SK-N-SH (cell line): ENCODE measurements at regions not wholly inside any gene's neighbourhood (a gene's known extent, or its start where the extent isn't known, plus 50 kb on each side); places are given as distances from the start of the nearest gene placed in this dataset.

Experiments
- CTCF ChIA-PET: fragments of 300-600, 350-600 bp; formaldehyde crosslinking; extraction: SDS; loops from one replicate; lab custom pipeline; 2021; lab: Yijun Ruan, JAX
- POLR2A ChIA-PET: fragments of 350-600 bp; sonication (Branson Sonifier 250); formaldehyde crosslinking; extraction: SDS; loops from one replicate; lab custom pipeline; 2020; ENCODE audit warnings: antibody characterized with exemption, inconsistent platforms; lab: Yijun Ruan, JAX
- DNase-seq: peaks from one replicate; pipeline ENCODE4 v3.0.0; 2012
- H2AFZ ChIP-seq: fragments of 200-600 bp; sonication (generic); 2 replicates; pipeline ENCODE4 v1.8.1; 2016; ENCODE audit warnings: antibody characterized with exemption, mild to moderate bottlenecking, low read depth
- H3F3A ChIP-seq: fragments of 200-600 bp; sonication (generic); replicated peaks from 2 replicates; pipeline ENCODE3; 2016; ENCODE audit warnings: antibody characterized with exemption, mild to moderate bottlenecking; ENCODE audit not compliant: insufficient read depth
- H3K27ac ChIP-seq, 2 experiments: fragments of 200-500 bp in 1 of 2; fragments of 200-600 bp in 1 of 2; sonication (Bioruptor generic) in 1 of 2; sonication (generic), shearing (Covaris generic) in 1 of 2; 2 replicates each; pipeline versions ENCODE4 v1.5.1 to v1.6.1; 2014 to 2016; ENCODE audit warnings: low read depth in 2 of 2, inconsistent platforms in 1 of 2, low read length in 1 of 2, mild to moderate bottlenecking in 1 of 2, mixed read lengths in 1 of 2
- H3K27me3 ChIP-seq: fragments of 200-600 bp; sonication (generic), shearing (Covaris generic); 2 replicates; pipeline ENCODE4 v1.6.1; 2016; ENCODE audit warnings: mixed run types; ENCODE audit not compliant: insufficient read depth
- H3K36me3 ChIP-seq, 2 experiments: fragments of 200-500 bp in 1 of 2; fragments of 200-600 bp in 1 of 2; sonication (Bioruptor generic) in 1 of 2; sonication (generic) in 1 of 2; replicated peaks in 1 of 2; 2 replicates each; pipeline versions ENCODE3 to v1.5.1; 2014 to 2016; ENCODE audit warnings: low read length in 1 of 2, mild to moderate bottlenecking in 1 of 2; ENCODE audit not compliant: insufficient read depth in 2 of 2, control insufficient read depth in 1 of 2
- H3K4me1 ChIP-seq, 2 experiments: fragments of 200-500 bp in 1 of 2; fragments of 200-600 bp in 1 of 2; sonication (Bioruptor generic) in 1 of 2; sonication (generic), shearing (Covaris generic) in 1 of 2; 2 replicates each; pipeline versions ENCODE4 v1.5.1 to v1.6.1; 2014 to 2016; ENCODE audit warnings: low read depth in 1 of 2, low read length in 1 of 2, mixed run types in 1 of 2; ENCODE audit not compliant: insufficient read depth in 2 of 2, control insufficient read depth in 1 of 2
- H3K4me2 ChIP-seq: fragments of 200-600 bp; sonication (generic), shearing (Covaris generic); 2 replicates; pipeline ENCODE4 v1.6.1; 2017; ENCODE audit warnings: mixed run types
- H3K4me3 ChIP-seq, 2 experiments: fragments of 200-500 bp in 1 of 2; fragments of 200-600 bp in 1 of 2; sonication (Bioruptor generic) in 1 of 2; sonication (generic), shearing (Covaris generic) in 1 of 2; 2 replicates each; pipeline versions ENCODE4 v1.5.1 to v1.8.1; 2014 to 2016; ENCODE audit warnings: low read depth in 2 of 2, inconsistent platforms in 1 of 2, low read length in 1 of 2, mild to moderate bottlenecking in 1 of 2, mixed read lengths in 1 of 2, moderate library complexity in 1 of 2
- H3K79me2 ChIP-seq: fragments of 200-600 bp; sonication (generic); 2 replicates; pipeline ENCODE4 v1.8.1; 2017; ENCODE audit warnings: mild to moderate bottlenecking; ENCODE audit not compliant: insufficient read depth
- H3K9ac ChIP-seq: fragments of 200-600 bp; sonication (generic); 2 replicates; pipeline ENCODE4 v1.6.1; 2017; ENCODE audit warnings: mixed run types
- H3K9me2 ChIP-seq: fragments of 200-600 bp; sonication (generic); 2 replicates; pipeline ENCODE4 v1.6.1; 2017; ENCODE audit warnings: mixed run types
- H3K9me3 ChIP-seq: fragments of 200-600 bp; sonication (generic); 2 replicates; pipeline ENCODE4 v1.6.1; 2017; ENCODE audit warnings: mixed run types, mild to moderate bottlenecking, moderate library complexity
- H4K20me1 ChIP-seq: fragments of 200-600 bp; sonication (generic); 2 replicates; pipeline ENCODE4 v1.6.1; 2017; ENCODE audit warnings: mild to moderate bottlenecking, mixed run types; ENCODE audit not compliant: insufficient read depth
- CTCF ChIP-seq: fragments of 200-600 bp; sonication (generic); IDR thresholded peaks from 2 replicates; pipeline ENCODE4 v1.6.1; 2017; ENCODE audit warnings: antibody characterized with exemption, mild to moderate bottlenecking, moderate library complexity
- EP300 ChIP-seq, 2 experiments: IDR thresholded peaks; 2 replicates each; pipeline versions ENCODE4 v1.4.0 to v1.6.1; 2012; ENCODE audit warnings: borderline replicate concordance in 1 of 2, low read depth in 1 of 2, low read length in 1 of 2
- FOXJ3 ChIP-seq: sonication (generic); formaldehyde crosslinking; IDR thresholded peaks from 2 replicates; pipeline ENCODE4 v1.5.1; 2020; ENCODE audit warnings: mild to moderate bottlenecking, missing genetic modification reagents
- FOXM1 ChIP-seq: IDR thresholded peaks from 2 replicates; pipeline ENCODE4 v1.4.0; 2012; ENCODE audit warnings: low read depth, mild to moderate bottlenecking
- JUND ChIP-seq: IDR thresholded peaks from 2 replicates; pipeline ENCODE4 v1.4.0; 2012
- MEF2A ChIP-seq: IDR thresholded peaks from 2 replicates; pipeline ENCODE4 v1.4.0; 2012; ENCODE audit warnings: low read depth, borderline replicate concordance
- NFIC ChIP-seq: IDR thresholded peaks from 2 replicates; pipeline ENCODE4 v1.4.0; 2012; ENCODE audit warnings: borderline replicate concordance
- NRF1 ChIP-seq: IDR thresholded peaks from 2 replicates; pipeline ENCODE4 v1.6.1; 2012; ENCODE audit warnings: low read depth, mild to moderate bottlenecking, low read length
- RAD21 ChIP-seq: IDR thresholded peaks from 2 replicates; pipeline ENCODE4 v1.6.1; 2012; ENCODE audit warnings: mild to moderate bottlenecking, low read length
- RXRA ChIP-seq: IDR thresholded peaks from 2 replicates; pipeline ENCODE4 v1.4.0; 2012; ENCODE audit warnings: low read depth, mild to moderate bottlenecking, borderline replicate concordance
- WGBS: methylation state at CpG from one replicate; pipeline ENCODE4 v1.1.6; 2017; ENCODE audit warnings: low lambda C conversion rate; 5-methylcytosine and 5-hydroxymethylcytosine counted together
- TF ChIP-seq, protein P1 (sequence below): IDR thresholded peaks from 2 replicates; pipeline ENCODE4 v1.4.0; 2012; ENCODE audit warnings: low read depth, borderline replicate concordance
- TF ChIP-seq, protein P2 (sequence below): IDR thresholded peaks from 2 replicates; pipeline ENCODE4 v1.4.0; 2012; ENCODE audit warnings: low read depth, borderline replicate concordance

DNA sequence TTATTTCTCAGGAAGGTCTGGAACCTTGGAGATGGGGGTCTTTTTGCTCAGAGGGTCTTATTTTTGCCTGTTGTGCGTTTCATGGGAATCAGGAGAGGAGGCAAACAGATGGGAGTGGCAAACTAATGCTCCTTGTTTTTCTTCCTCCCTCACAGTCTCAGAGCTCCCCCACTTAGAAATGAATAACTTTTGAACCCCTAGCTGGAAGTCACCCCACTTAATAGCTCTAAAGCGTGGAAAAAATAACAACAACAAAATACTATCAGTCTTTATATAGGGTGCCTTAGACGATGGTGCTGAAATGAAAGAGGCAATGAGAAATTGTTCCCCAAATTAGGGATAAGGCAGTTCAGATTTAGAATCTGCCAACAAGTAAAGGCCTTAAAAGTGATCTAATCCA is 76.8 kb upstream of the BDNF start:
- Histone ChIP-seq H2AFZ (no peak overlapping the region), H3K27me3 (no peaks in the 10 kb centered on the region; the same call in 1 of the 2 replicates), H3K4me1 (no peaks in the 10 kb centered on the region), H3K27ac (no peak overlapping the region), H3K79me2 (no peaks in the 10 kb centered on the region), H3F3A (no peaks in the 10 kb centered on the region), H3K4me3 (no peak overlapping the region), H3K4me2 (no peak overlapping the region), H4K20me1 (no peaks in the 10 kb centered on the region), H3K9ac (no peak overlapping the region), H3K9me3 (no peaks in the 10 kb centered on the region), H3K9me2 (no peaks in the 10 kb centered on the region), H3K36me3 (no peaks in the 10 kb centered on the region)
- POLR2A ChIA-PET = no interaction called here
- no peak for DNase-seq
- TF ChIP-seq FOXM1 = no peak
- no peak for TF ChIP-seq EP300 (IDR thresholded peaks at IDR 0.05; ENCODE audit: borderline replicate concordance in 1 of 2, low read depth in 1 of 2, low read length in 1 of 2)
- no peak for TF ChIP-seq MEF2A
- TF ChIP-seq, protein P1, sequence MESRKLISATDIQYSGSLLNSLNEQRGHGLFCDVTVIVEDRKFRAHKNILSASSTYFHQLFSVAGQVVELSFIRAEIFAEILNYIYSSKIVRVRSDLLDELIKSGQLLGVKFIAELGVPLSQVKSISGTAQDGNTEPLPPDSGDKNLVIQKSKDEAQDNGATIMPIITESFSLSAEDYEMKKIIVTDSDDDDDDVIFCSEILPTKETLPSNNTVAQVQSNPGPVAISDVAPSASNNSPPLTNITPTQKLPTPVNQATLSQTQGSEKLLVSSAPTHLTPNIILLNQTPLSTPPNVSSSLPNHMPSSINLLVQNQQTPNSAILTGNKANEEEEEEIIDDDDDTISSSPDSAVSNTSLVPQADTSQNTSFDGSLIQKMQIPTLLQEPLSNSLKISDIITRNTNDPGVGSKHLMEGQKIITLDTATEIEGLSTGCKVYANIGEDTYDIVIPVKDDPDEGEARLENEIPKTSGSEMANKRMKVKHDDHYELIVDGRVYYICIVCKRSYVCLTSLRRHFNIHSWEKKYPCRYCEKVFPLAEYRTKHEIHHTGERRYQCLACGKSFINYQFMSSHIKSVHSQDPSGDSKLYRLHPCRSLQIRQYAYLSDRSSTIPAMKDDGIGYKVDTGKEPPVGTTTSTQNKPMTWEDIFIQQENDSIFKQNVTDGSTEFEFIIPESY = no peak
- WGBS = 30% methylated on average over 3 of the region's 3 CpGs
- CTCF ChIA-PET = no interaction called here

DNA sequence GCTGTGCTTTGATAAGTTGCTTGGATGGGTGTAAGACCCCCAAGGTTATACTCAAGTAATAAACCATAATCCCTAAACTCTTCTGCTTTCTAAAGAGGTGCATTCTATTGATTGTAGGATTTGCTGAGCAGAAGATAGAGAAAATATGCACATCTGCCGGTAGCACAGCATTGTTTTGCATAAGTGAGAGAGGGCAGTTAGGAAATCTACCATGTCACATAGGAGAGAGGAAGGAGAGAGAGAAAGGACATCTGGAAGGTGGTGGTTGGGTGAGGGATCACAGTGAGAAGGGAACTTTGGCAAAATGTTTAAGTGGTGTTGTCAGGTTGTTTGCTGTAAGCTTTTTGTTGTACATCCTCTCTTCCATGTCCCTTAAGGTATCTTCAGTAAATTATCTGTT is 73.6 kb upstream of the BDNF start:
- DNase-seq = no peak
- Histone ChIP-seq H3K9me2 (no peaks in the 10 kb centered on the region), H3F3A (no peaks in the 10 kb centered on the region), H3K4me3 (no peak overlapping the region), H4K20me1 (no peaks in the 10 kb centered on the region), H3K9ac (no peak overlapping the region), H3K4me1 (no peaks in the 10 kb centered on the region), H3K36me3 (no peaks in the 10 kb centered on the region), H3K9me3 (no peaks in the 10 kb centered on the region), H3K79me2 (no peaks in the 10 kb centered on the region), H3K4me2 (no peak overlapping the region), H3K27me3 (no peaks in the 10 kb centered on the region; the same call in 1 of the 2 replicates), H2AFZ (no peak overlapping the region), H3K27ac (no peak overlapping the region)
- TF ChIP-seq RXRA (no peak), JUND (no peak), NRF1 (no peak)
- ChIA-PET CTCF (no interaction called here), POLR2A (no interaction called here)
- WGBS = 14% methylated on average over 1 of the region's 1 CpG

GRCh38 chr11:27771516-27771915 is 71.3 kb upstream of the BDNF start:
- Histone ChIP-seq H4K20me1 (no peaks in the 10 kb centered on the region), H3K9ac (no peak overlapping the region), H3K4me1 (no peaks in the 10 kb centered on the region), H3K4me3 (no peak overlapping the region), H3F3A (no peaks in the 10 kb centered on the region), H3K36me3 (no peaks in the 10 kb centered on the region), H3K4me2 (no peak overlapping the region), H3K27ac (no peak overlapping the region), H3K9me2 (no peaks in the 10 kb centered on the region)
- no peak for DNase-seq
- TF ChIP-seq RAD21 (no peak), EP300 (IDR thresholded peaks at IDR 0.05; ENCODE audit: borderline replicate concordance in 1 of 2, low read depth in 1 of 2, low read length in 1 of 2) (no peak), FOXJ3 (CRISPR knock-in tag) (no peak), NFIC (no peak), CTCF (no peak)
- TF ChIP-seq, protein P1 = no peak
- TF ChIP-seq, protein P2, sequence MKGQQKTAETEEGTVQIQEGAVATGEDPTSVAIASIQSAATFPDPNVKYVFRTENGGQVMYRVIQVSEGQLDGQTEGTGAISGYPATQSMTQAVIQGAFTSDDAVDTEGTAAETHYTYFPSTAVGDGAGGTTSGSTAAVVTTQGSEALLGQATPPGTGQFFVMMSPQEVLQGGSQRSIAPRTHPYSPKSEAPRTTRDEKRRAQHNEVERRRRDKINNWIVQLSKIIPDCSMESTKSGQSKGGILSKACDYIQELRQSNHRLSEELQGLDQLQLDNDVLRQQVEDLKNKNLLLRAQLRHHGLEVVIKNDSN = no peak
- TF ChIP-seq, all 33 proteins: peak for 0
- POLR2A ChIA-PET = no interaction called here
- CTCF ChIA-PET = no interaction called here
- no peak overlapping the region for H2AFZ ChIP-seq
- H3K79me2 ChIP-seq = no peaks in the 10 kb centered on the region
- H3K9me3 ChIP-seq = no peaks in the 10 kb centered on the region
- H3K27me3 ChIP-seq = no peaks in the 10 kb centered on the region; the same call in 1 of the 2 replicates
